ENCODE measurements at regions not wholly inside any gene's neighbourhood (a gene's known extent, or its start where the extent isn't known, plus 50 kb on each side); places are given as distances from the start of the nearest gene placed in this dataset.

- TF ChIP-seq MYBL2 (CRISPR knock-in tag; IDR thresholded peaks at IDR 0.05) = no peak
Observed at GRCh38 chr2:129782633-129782990, 196.9 kb upstream of the RAB6C start (continued).

GRCh38 chr2:129784486-129784885 is 195.0 kb upstream of the RAB6C start:
- no peaks in the 10 kb centered on the region; the same call in 1 of the 2 replicates for H3K27me3 Mint-ChIP-seq (ENCODE audit: low read depth)

More at GRCh38 chr2:129784486-129784885, 195.0 kb upstream of the RAB6C start:
- TF ChIP-seq HMGA2 (CRISPR knock-in tag; IDR thresholded peaks at IDR 0.05) = no peak
- no peak for TF ChIP-seq CREM (CRISPR knock-in tag; IDR thresholded peaks at IDR 0.05)
- no peak for TF ChIP-seq USF1 (CRISPR knock-in tag; IDR thresholded peaks at IDR 0.05)
- TF ChIP-seq NR1H2 (CRISPR knock-in tag; IDR thresholded peaks at IDR 0.05) = no peak
- TF ChIP-seq GABPB1 (CRISPR knock-in tag; IDR thresholded peaks at IDR 0.05) = no peak
- no peak for TF ChIP-seq PREB (CRISPR knock-in tag; IDR thresholded peaks at IDR 0.05; ENCODE audit: borderline replicate concordance)
- no peak for TF ChIP-seq ATF3 (CRISPR knock-in tag; conservative IDR thresholded peaks at IDR 0.05)
- TF ChIP-seq ERG (CRISPR knock-in tag; IDR thresholded peaks at IDR 0.05) = no peak
- TF ChIP-seq NR3C1 (CRISPR knock-in tag; conservative IDR thresholded peaks at IDR 0.05; ENCODE audit: low read depth) = no peak
- TF ChIP-seq ZNF532 (CRISPR knock-in tag; IDR thresholded peaks at IDR 0.05; ENCODE audit: borderline replicate concordance) = no peak
- TF ChIP-seq NFYB (CRISPR knock-in tag; conservative IDR thresholded peaks at IDR 0.05; ENCODE audit: low read depth) = no peak
- no peak for TF ChIP-seq SMAD3 (CRISPR knock-in tag; IDR thresholded peaks at IDR 0.05; ENCODE audit: borderline replicate concordance)
- no peak for TF ChIP-seq ZNF281 (CRISPR knock-in tag; IDR thresholded peaks at IDR 0.05)
- TF ChIP-seq CDX4 (CRISPR knock-in tag; IDR thresholded peaks at IDR 0.05; ENCODE audit: borderline replicate concordance) = no peak
- no peak for TF ChIP-seq TCF7 (CRISPR knock-in tag; IDR thresholded peaks at IDR 0.05; ENCODE audit: low read depth)
- Mint-ChIP-seq H3K4me3 (no peak overlapping the region), H3K27ac (no peak overlapping the region), H3K9me3 (peaks cover 6% of the 10 kb centered on the region; the same call in 1 of the 2 replicates), H3K36me3 (no peaks in the 10 kb centered on the region), H3K4me1 (peaks cover 18% of the 10 kb centered on the region)
- no peak for ATAC-seq
- ChIA-PET CTCF (no interaction called here), POLR2A (no interaction called here)
- DNase-seq (ENCODE audit: low spot score) = no peak
